Endothelial cell of umbilical vein (primary cell): ENCODE measurements at regions not wholly inside any gene's neighbourhood (a gene's known extent, or its start where the extent isn't known, plus 50 kb on each side); places are given as distances from the start of the nearest gene placed in this dataset.

Experiments used
- BruUV-seq: library from RNA; stranded (reverse); fragments of 400-500 nt; replicated peaks from 2 replicates; lab custom pipeline; 2021; lab: Mats Ljungman, UMichigan
- CTCF ChIA-PET: fragments of 300-600, 350-600 bp; sonication (Branson Sonifier 250); formaldehyde crosslinking; loops from one replicate; lab custom pipeline; 2021; ENCODE audit warnings: antibody characterized with exemption, inconsistent platforms; lab: Charles Lee
- POLR2A ChIA-PET: fragments of 300-600, 350-600 bp; sonication (Branson Sonifier 250); formaldehyde crosslinking; loops from one replicate; lab custom pipeline; 2021; ENCODE audit warnings: antibody characterized with exemption, inconsistent platforms; lab: Charles Lee
- DNase-seq: peaks from one replicate; pipeline ENCODE4 v3.0.0-alpha.2; 2011; ENCODE audit warnings: low read depth, low spot score
- FAIRE-seq: peaks from 2 replicates; lab custom pipeline; 2011; peaks lifted over from hg19 to GRCh38; lab: Jason Lieb, UNC
- H2AFZ ChIP-seq: 2 replicates; pipeline ENCODE4 v1.6.0; 2012; ENCODE audit warnings: low read depth, low read length, control low read depth, inconsistent platforms
- H3K27ac ChIP-seq: 2 replicates; pipeline ENCODE4 v1.5.1; 2011; ENCODE audit warnings: low read depth, mild to moderate bottlenecking, control low read depth, low read length, moderate library complexity; ENCODE audit not compliant: insufficient read depth
- H3K27me3 ChIP-seq, 2 experiments: 2 replicates each; pipeline versions ENCODE4 v1.6.0 to v1.6.1; 2011; ENCODE audit warnings: low read length in 2 of 2, mixed read lengths in 1 of 2; ENCODE audit not compliant: control insufficient read depth in 2 of 2, insufficient read depth in 2 of 2
- H3K36me3 ChIP-seq, 2 experiments: 2 replicates in 1 of 2; 3 replicates in 1 of 2; pipeline ENCODE4 v1.5.1; 2011; ENCODE audit warnings: low read length in 2 of 2, mild to moderate bottlenecking in 1 of 2, moderate library complexity in 1 of 2; ENCODE audit not compliant: control insufficient read depth in 2 of 2, insufficient read depth in 2 of 2; ENCODE audit errors: extremely low read depth in 1 of 2
- H3K4me1 ChIP-seq: 3 replicates; pipeline ENCODE4 v1.5.1; 2011; ENCODE audit warnings: mild to moderate bottlenecking, low read length; ENCODE audit not compliant: control insufficient read depth, insufficient read depth; ENCODE audit errors: extremely low read depth
- H3K4me2 ChIP-seq: 2 replicates; pipeline ENCODE4 v1.6.1; 2011; ENCODE audit warnings: low read length, control low read depth, mixed read lengths; ENCODE audit not compliant: insufficient read depth
- H3K4me3 ChIP-seq, 3 experiments: fragments of 200-600 bp in 1 of 3; sonication (generic), shearing (Covaris generic) in 1 of 3; replicated peaks in 1 of 3; 2 replicates each; pipeline ENCODE4 v1.5.1; 2011 to 2016; ENCODE audit warnings: control low read depth in 3 of 3, low read length in 3 of 3, mild to moderate bottlenecking in 2 of 3, inconsistent platforms in 1 of 3, low read depth in 1 of 3, moderate library complexity in 1 of 3; ENCODE audit not compliant: insufficient read depth in 1 of 3
- H3K79me2 ChIP-seq: 2 replicates; pipeline ENCODE4 v1.6.0; 2012; ENCODE audit warnings: low read length, inconsistent platforms; ENCODE audit not compliant: control insufficient read depth, insufficient read depth
- H3K9ac ChIP-seq: replicated peaks from 2 replicates; pipeline ENCODE3; 2011; ENCODE audit warnings: low read length, control low read depth; ENCODE audit not compliant: insufficient read depth; ENCODE audit errors: extremely low read depth
- H3K9me1 ChIP-seq: replicated peaks from 3 replicates; pipeline ENCODE4 v1.6.0; 2011; ENCODE audit warnings: mild to moderate bottlenecking, low read length; ENCODE audit not compliant: control insufficient read depth, insufficient read depth; ENCODE audit errors: extremely low read depth
- H3K9me3 ChIP-seq: replicated peaks from 2 replicates; pipeline ENCODE4 v1.5.1; 2012; ENCODE audit warnings: low read length, inconsistent platforms; ENCODE audit not compliant: control insufficient read depth, insufficient read depth
- H4K20me1 ChIP-seq: replicated peaks from 2 replicates; pipeline ENCODE3; 2011; ENCODE audit warnings: mild to moderate bottlenecking, low read length; ENCODE audit not compliant: control insufficient read depth, insufficient read depth; ENCODE audit errors: extremely low read depth
- CTCF ChIP-seq, 2 donors: IDR thresholded peaks; 1 replicate in 1 of 2; 2 replicates in 1 of 2; pipeline ENCODE4 v1.5.1; 2011; ENCODE audit warnings: low read length in 2 of 2, mild to moderate bottlenecking in 2 of 2, moderate library complexity in 2 of 2, control low read depth in 1 of 2, inconsistent platforms in 1 of 2, low read depth in 1 of 2; ENCODE audit not compliant: insufficient read depth in 1 of 2; ENCODE audit errors: extremely low read depth in 1 of 2
- EZH2 ChIP-seq: IDR thresholded peaks from 2 replicates; pipeline ENCODE4 v1.6.1; 2012; ENCODE audit warnings: borderline replicate concordance, low read depth, mild to moderate bottlenecking, moderate library complexity, low read length, inconsistent platforms; ENCODE audit not compliant: severe bottlenecking
- FOS ChIP-seq: IDR thresholded peaks from 2 replicates; pipeline ENCODE4 v1.6.1; 2011; ENCODE audit warnings: mild to moderate bottlenecking, low read length, moderate library complexity, borderline replicate concordance; ENCODE audit not compliant: insufficient read depth
- GATA2 ChIP-seq: IDR thresholded peaks from 2 replicates; pipeline ENCODE4 v1.7.0; 2011; ENCODE audit warnings: low read depth, mild to moderate bottlenecking, moderate library complexity, mixed read lengths, low read length; ENCODE audit not compliant: insufficient read length, insufficient read depth
- JUN ChIP-seq: IDR thresholded peaks from 2 replicates; pipeline ENCODE4 v1.6.1; 2011; ENCODE audit warnings: borderline replicate concordance, low read depth; ENCODE audit not compliant: insufficient read length, insufficient read depth
- MAX ChIP-seq: IDR thresholded peaks from 2 replicates; pipeline ENCODE4 v1.6.1; 2011; ENCODE audit not compliant: insufficient read depth, insufficient read length
- MYC ChIP-seq: IDR thresholded peaks from one replicate; pipeline ENCODE4 v1.6.1; 2011; ENCODE audit warnings: mild to moderate bottlenecking, low read depth, low read length
- POLR2A ChIP-seq: IDR thresholded peaks from 2 replicates; pipeline ENCODE4 v1.6.1; 2012; ENCODE audit warnings: low read depth, mild to moderate bottlenecking, control low read depth, low read length
- POLR2AphosphoS5 ChIP-seq: IDR thresholded peaks from 2 replicates; pipeline ENCODE4 v1.6.1; 2012; ENCODE audit warnings: low read depth, mild to moderate bottlenecking, control low read depth, low read length, moderate library complexity; ENCODE audit not compliant: insufficient read depth
- dilution Hi-C: fragments of 300-500 bp; cut with MboI; formaldehyde crosslinking; loops from one replicate; pipeline ENCODE4 v1.15.0; 2019; ENCODE audit warnings: low sequenced_read_pairs; ENCODE audit not compliant: extremely low pct_ligation_motif_present
- intact Hi-C: fragments of 100-400 bp; cut with micrococcal nuclease; formaldehyde crosslinking; loops from one replicate; pipeline ENCODE4 v1.10.0; 2022

GRCh38 chr3:148240351-148240750 is 457.4 kb upstream of the AGTR1 start:
- H4K20me1 ChIP-seq, result no peaks in the 10 kb centered on the region
- no peaks in the 10 kb centered on the region for H3K9me3 ChIP-seq
- H3K36me3 ChIP-seq, result no peaks in the 10 kb centered on the region
- H2AFZ ChIP-seq, result no peak overlapping the region
- no peak overlapping the region for H3K4me2 ChIP-seq
- dilution Hi-C loops (no loop called here), intact Hi-C loops (no loop called here)
- no peak overlapping the region for H3K4me3 ChIP-seq
- H3K9me1 ChIP-seq, result no peaks in the 10 kb centered on the region
- CTCF ChIA-PET, result no interaction called here
- TF ChIP-seq EZH2 (no peak), CTCF (IDR thresholded peaks at IDR 0.05; ENCODE audit: extremely low read depth in 1 of 2, insufficient read depth in 1 of 2, low read depth in 1 of 2, low read length in 2 of 2) (no peak), POLR2A (no peak), JUN (no peak), MAX (no peak), POLR2AphosphoS5 (no peak), GATA2 (no peak), FOS (no peak), MYC (no peak)
- no peaks in the 10 kb centered on the region for H3K4me1 ChIP-seq
- FAIRE-seq, result no peak
- no peaks in the 10 kb centered on the region for H3K27me3 ChIP-seq
- H3K9ac ChIP-seq, result no peak overlapping the region
- no peak for DNase-seq
- no peaks in the 10 kb centered on the region for H3K79me2 ChIP-seq
- POLR2A ChIA-PET, result no interaction called here
- no TSS peak for BruUV-seq
- H3K27ac ChIP-seq, result no peak overlapping the region
